H9 (cell line): ENCODE measurements at regions not wholly inside any gene's neighbourhood (a gene's known extent, or its start where the extent isn't known, plus 50 kb on each side); places are given as distances from the start of the nearest gene placed in this dataset.

ENCODE experiments used
- DNase-seq: peaks from one replicate; pipeline ENCODE4 v3.0.0-alpha.2; 2017
- H2AFZ ChIP-seq: one replicate; pipeline ENCODE4 v1.6.1; 2013; ENCODE audit warnings: mild to moderate bottlenecking, low read length, control low read depth, moderate library complexity
- H2AK5ac ChIP-seq: 2 replicates; pipeline ENCODE4 v1.6.1; 2013; ENCODE audit warnings: low read length, control low read depth, mixed read lengths; ENCODE audit not compliant: insufficient read length
- H2BK120ac ChIP-seq: one replicate; pipeline ENCODE4 v1.6.1; 2013; ENCODE audit warnings: low read depth, mild to moderate bottlenecking, low read length, control low read depth, inconsistent platforms; ENCODE audit not compliant: poor library complexity, severe bottlenecking
- H2BK12ac ChIP-seq: 2 replicates; pipeline ENCODE4 v1.6.1; 2013; ENCODE audit warnings: low read length, control low read depth, mixed read lengths, low read depth; ENCODE audit not compliant: insufficient read length
- H2BK15ac ChIP-seq: 2 replicates; pipeline ENCODE4 v1.6.1; 2013; ENCODE audit warnings: low read depth, low read length, control low read depth
- H2BK20ac ChIP-seq: one replicate; pipeline ENCODE4 v1.6.1; 2013; ENCODE audit warnings: low read depth, mild to moderate bottlenecking, low read length, control low read depth, inconsistent platforms; ENCODE audit not compliant: poor library complexity, severe bottlenecking
- H2BK5ac ChIP-seq: 2 replicates; pipeline ENCODE4 v1.6.1; 2013; ENCODE audit warnings: low read length, control low read depth, mixed read lengths; ENCODE audit not compliant: insufficient read length
- H3K14ac ChIP-seq: 2 replicates; pipeline ENCODE4 v1.6.1; 2013; ENCODE audit warnings: low read length, control low read depth; ENCODE audit not compliant: insufficient read depth
- H3K18ac ChIP-seq: 2 replicates; pipeline ENCODE4 v1.6.1; 2013; ENCODE audit warnings: low read depth, mild to moderate bottlenecking, mixed read lengths, low read length, control low read depth; ENCODE audit not compliant: insufficient read length
- H3K23ac ChIP-seq: 2 replicates; pipeline ENCODE4 v1.6.1; 2013; ENCODE audit warnings: low read length, control low read depth, mixed read lengths, low read depth; ENCODE audit not compliant: insufficient read length
- H3K23me2 ChIP-seq: 2 replicates; pipeline ENCODE4 v1.6.1; 2013; ENCODE audit warnings: low read depth, mild to moderate bottlenecking, mixed read lengths, low read length, control low read depth; ENCODE audit not compliant: insufficient read length, poor library complexity, severe bottlenecking
- H3K27ac ChIP-seq: 2 replicates; pipeline ENCODE4 v1.5.1; 2013; ENCODE audit warnings: low read length, control low read depth, mixed read lengths, low read depth; ENCODE audit not compliant: insufficient read length
- H3K27me3 ChIP-seq: 2 replicates; pipeline ENCODE4 v1.6.1; 2013; ENCODE audit warnings: low read length, control low read depth, inconsistent platforms; ENCODE audit not compliant: insufficient read depth
- H3K4ac ChIP-seq: 2 replicates; pipeline ENCODE4 v1.6.1; 2013; ENCODE audit warnings: low read depth, mild to moderate bottlenecking, control low read depth, inconsistent platforms, low read length, moderate library complexity
- H3K4me1 ChIP-seq: 2 replicates; pipeline ENCODE4 v1.6.1; 2013; ENCODE audit warnings: low read length, control low read depth, inconsistent platforms; ENCODE audit not compliant: insufficient read depth
- H3K4me2 ChIP-seq: 2 replicates; pipeline ENCODE4 v1.6.1; 2013; ENCODE audit warnings: low read length, control low read depth, mixed read lengths; ENCODE audit not compliant: insufficient read length, insufficient read depth
- H3K56ac ChIP-seq: 2 replicates; pipeline ENCODE4 v1.6.1; 2013; ENCODE audit warnings: low read depth, mild to moderate bottlenecking, mixed read lengths, low read length, control low read depth; ENCODE audit not compliant: insufficient read length
- H3K79me1 ChIP-seq: 2 replicates; pipeline ENCODE4 v1.6.1; 2013; ENCODE audit warnings: low read depth, mild to moderate bottlenecking, moderate library complexity, low read length, control low read depth, inconsistent platforms; ENCODE audit not compliant: insufficient read depth, poor library complexity, severe bottlenecking
- H3K79me2 ChIP-seq: 2 replicates; pipeline ENCODE4 v1.6.1; 2013; ENCODE audit warnings: low read length, control low read depth, inconsistent platforms; ENCODE audit not compliant: insufficient read depth
- H3K9ac ChIP-seq: 2 replicates; pipeline ENCODE4 v1.6.1; 2013; ENCODE audit warnings: low read length, control low read depth, mixed read lengths; ENCODE audit not compliant: insufficient read length; ENCODE audit errors: extremely low read depth
- H3K9me3 ChIP-seq: one replicate; pipeline ENCODE4 v1.6.1; 2013; ENCODE audit warnings: low read depth, low read length, inconsistent platforms; ENCODE audit not compliant: control insufficient read depth
- H3T11ph ChIP-seq: one replicate; pipeline ENCODE4 v1.6.1; 2013; ENCODE audit warnings: mild to moderate bottlenecking, low read length, control low read depth, inconsistent platforms
- H4K20me1 ChIP-seq: one replicate; pipeline ENCODE4 v1.6.1; 2013; ENCODE audit not compliant: control insufficient read depth, insufficient read length, insufficient read depth
- H4K5ac ChIP-seq: 2 replicates; pipeline ENCODE4 v1.6.1; 2013; ENCODE audit warnings: low read depth, mild to moderate bottlenecking, mixed read lengths, low read length, control low read depth; ENCODE audit not compliant: insufficient read length
- H4K8ac ChIP-seq: replicated peaks from 2 replicates; pipeline ENCODE4 v1.6.1; 2013; ENCODE audit warnings: low read length, control low read depth, mixed read lengths, low read depth; ENCODE audit not compliant: insufficient read length
- H4K91ac ChIP-seq: 2 replicates; pipeline ENCODE4 v1.6.1; 2013; ENCODE audit warnings: low read depth, mild to moderate bottlenecking, moderate library complexity, mixed read lengths, low read length, control low read depth; ENCODE audit not compliant: insufficient read length
- H3K27ac Mint-ChIP-seq, 3 experiments: 2 replicates in 2 of 3; 3 replicates in 1 of 3; pipeline ENCODE4 v1.8.0; 2020 to 2021; ENCODE audit warnings: mixed read lengths in 3 of 3, mild to moderate bottlenecking in 1 of 3, moderate library complexity in 1 of 3
- H3K27me3 Mint-ChIP-seq: 2 replicates; pipeline ENCODE4 v1.8.0; 2021; ENCODE audit warnings: low read depth, mild to moderate bottlenecking, moderate library complexity, mixed read lengths
- H3K36me3 Mint-ChIP-seq, 3 experiments: 2 replicates in 2 of 3; 3 replicates in 1 of 3; pipeline ENCODE4 v1.8.0; 2020 to 2021; ENCODE audit warnings: low read depth in 3 of 3, mixed read lengths in 3 of 3; ENCODE audit not compliant: insufficient read depth in 1 of 3
- H3K4me1 Mint-ChIP-seq, 2 experiments: 2 replicates each; pipeline ENCODE4 v1.8.0; 2020; ENCODE audit warnings: mixed read lengths in 2 of 2
- H3K4me3 Mint-ChIP-seq, 2 experiments: 2 replicates in 1 of 2; 3 replicates in 1 of 2; pipeline ENCODE4 v1.8.0; 2020 to 2021; ENCODE audit warnings: mild to moderate bottlenecking in 2 of 2, mixed read lengths in 2 of 2, moderate library complexity in 1 of 2
- H3K9me3 Mint-ChIP-seq, 2 experiments: 2 replicates in 1 of 2; 3 replicates in 1 of 2; pipeline ENCODE4 v1.8.0; 2020; ENCODE audit warnings: mild to moderate bottlenecking in 2 of 2, mixed read lengths in 2 of 2, moderate library complexity in 1 of 2
- CTCF ChIP-seq: fragments of 200-600 bp; sonication (generic); conservative IDR thresholded peaks from 3 replicates; pipeline ENCODE4 v1.8.0; 2021; ENCODE audit warnings: antibody characterized with exemption, mild to moderate bottlenecking
- WGBS: extraction: QIAGEN DNeasy Blood & Tissue Kit; methylation state at CpG from one replicate; pipeline ENCODE4 v1.1.7; 2013; ENCODE audit warnings: missing lambda C conversion rate, low lambda C conversion rate, mixed read lengths; ENCODE audit not compliant: insufficient read length; ENCODE audit errors: extremely low coverage; 5-methylcytosine and 5-hydroxymethylcytosine counted together

GRCh38 chr2:222050981-222051380 is 247.8 kb downstream of the PAX3 start:
- Mint-ChIP-seq H3K27ac (no peak overlapping the region), H3K27me3 (peaks cover 100% of the 10 kb centered on the region), H3K4me3 (no peak overlapping the region), H3K4me1 (peaks cover 15 to 16% of the 10 kb centered on the region in 2 experiments), H3K9me3 (peaks cover 3 to 5% of the 10 kb centered on the region in 2 experiments; a peak in 2 of 5 replicates), H3K36me3 (no peaks in the 10 kb centered on the region)
- Histone ChIP-seq H3K56ac (no peak overlapping the region), H3K79me2 (no peaks in the 10 kb centered on the region), H2BK15ac (no peak overlapping the region), H3K18ac (no peak overlapping the region), H2BK12ac (no peak overlapping the region), H2BK20ac (no peak overlapping the region), H3K9ac (no peak overlapping the region), H2AK5ac (no peak overlapping the region), H3K27ac (no peak overlapping the region), H3K79me1 (no peaks in the 10 kb centered on the region), H3K4ac (no peak overlapping the region), H3K14ac (no peak overlapping the region), H4K91ac (no peak overlapping the region), H3K27me3 (peaks cover 54% of the 10 kb centered on the region; the same call in 1 of the 2 replicates), H2AFZ (no peak overlapping the region), H4K5ac (no peak overlapping the region), H2BK120ac (no peak overlapping the region), H3K4me1 (no peaks in the 10 kb centered on the region; the same call in 1 of the 2 replicates), H3K9me3 (no peaks in the 10 kb centered on the region), H4K8ac (no peak overlapping the region), H3K4me2 (no peak overlapping the region), H4K20me1 (peaks cover 3% of the 10 kb centered on the region), H2BK5ac (no peak overlapping the region), H3K23ac (no peak overlapping the region), H3T11ph (no peak overlapping the region), H3K23me2 (no peaks in the 10 kb centered on the region)
- TF ChIP-seq CTCF, result no peak
- DNase-seq, result no peak
- WGBS, result no CpG with 5 or more reads among the region's 4 CpGs
